ENCODE measurements at regions not wholly inside any gene's neighbourhood (a gene's known extent, or its start where the extent isn't known, plus 50 kb on each side); places are given as distances from the start of the nearest gene placed in this dataset.

- H3K36me3 ChIP-seq (ENCODE audit: control insufficient read depth in 2 of 2, insufficient read depth in 1 of 2, low read length in 2 of 2) = no peaks in the 10 kb centered on the region
- CTCF ChIA-PET = interaction anchor here (0.6 to 0.8 kb wide), 3 partner anchors 17 to 215 kb away, joined by 3 to 4 read pairs (median 3); no protein-coding TSS in a partner anchor
- H3K27ac ChIP-seq (ENCODE audit: extremely low read depth, low read depth, low read length) = no peak overlapping the region
- H3K4me1 ChIP-seq (ENCODE audit: control insufficient read depth, insufficient read depth, low read length) = peaks cover 30% of the 10 kb centered on the region
- no peak overlapping the region for H3K4me3 ChIP-seq (ENCODE audit: low read depth, low read length)
- no peak for TF ChIP-seq YY1 (tag by site-specific recombination; IDR thresholded peaks at IDR 0.05)
- no peak for TF ChIP-seq ZNF366 (tag by site-specific recombination; conservative IDR thresholded peaks at IDR 0.05)
- TF ChIP-seq GLI4 (tag by site-specific recombination; IDR thresholded peaks at IDR 0.05) = no peak
- no peak for TF ChIP-seq ZBTB26 (tag by site-specific recombination; optimal IDR thresholded peaks at IDR 0.05)
- no peak for TF ChIP-seq OSR2 (tag by site-specific recombination; IDR thresholded peaks at IDR 0.05)
- TF ChIP-seq SP3 (tag by site-specific recombination; IDR thresholded peaks at IDR 0.05) = no peak
- no peak for TF ChIP-seq ZNF549 (tag by site-specific recombination; IDR thresholded peaks at IDR 0.05)
- no peak for TF ChIP-seq RBAK (tag by site-specific recombination; IDR thresholded peaks at IDR 0.05)
- no peak for TF ChIP-seq ZNF280C (tag by site-specific recombination; IDR thresholded peaks at IDR 0.05)
- no peak; the same call in 1 of the 2 replicates for TF ChIP-seq ZIC2 (tag by site-specific recombination; IDR thresholded peaks at IDR 0.05)
- POLR2A ChIA-PET = no interaction called here
- H3K9me3 ChIP-seq (ENCODE audit: control insufficient read depth, insufficient read depth, low read depth, low read length) = no peaks in the 10 kb centered on the region
Observed at GRCh38 chr9:4425319-4426045, 64.8 kb upstream of the SLC1A1 start.

- Histone ChIP-seq H3K4me3 (ENCODE audit: low read depth, low read length) (no peak overlapping the region), H3K27ac (ENCODE audit: extremely low read depth, low read depth, low read length) (no peak overlapping the region), H3K9me3 (ENCODE audit: control insufficient read depth, insufficient read depth, low read depth, low read length) (no peaks in the 10 kb centered on the region), H3K4me1 (ENCODE audit: control insufficient read depth, insufficient read depth, low read length) (peaks cover 30% of the 10 kb centered on the region), H3K36me3 (ENCODE audit: control insufficient read depth in 2 of 2, insufficient read depth in 1 of 2, low read length in 2 of 2) (no peaks in the 10 kb centered on the region)
- ChIA-PET POLR2A (no interaction called here), CTCF (interaction anchor here (0.8 kb wide), 2 partner anchors 18 to 19 kb away, joined by 3 read pairs; no protein-coding TSS in a partner anchor)
- TF ChIP-seq ZNF18 (tag by site-specific recombination; IDR thresholded peaks at IDR 0.05) (no peak), ZNF473 (tag by site-specific recombination; IDR thresholded peaks at IDR 0.05) (no peak), ZBTB1 (tag by site-specific recombination; IDR thresholded peaks at IDR 0.05) (no peak), ZNF211 (tag by site-specific recombination; IDR thresholded peaks at IDR 0.05; ENCODE audit: low read depth) (no peak), ZNF24 (tag by site-specific recombination; IDR thresholded peaks at IDR 0.05) (no peak), ZNF133 (tag by site-specific recombination; IDR thresholded peaks at IDR 0.05) (no peak), ZNF580 (tag by site-specific recombination; IDR thresholded peaks at IDR 0.05) (no peak), ZNF521 (tag by site-specific recombination; IDR thresholded peaks at IDR 0.05) (no peak), ZNF112 (tag by site-specific recombination; IDR thresholded peaks at IDR 0.05) (no peak), ZNF302 (tag by site-specific recombination; IDR thresholded peaks at IDR 0.05; ENCODE audit: low read depth) (no peak), HIC1 (tag by site-specific recombination; IDR thresholded peaks at IDR 0.05) (no peak), ZNF626 (tag by site-specific recombination; IDR thresholded peaks at IDR 0.05) (no peak), ZNF148 (tag by site-specific recombination; IDR thresholded peaks at IDR 0.05; ENCODE audit: borderline replicate concordance) (no peak)
Observed at GRCh38 chr9:4424891-4425290, 65.4 kb upstream of the SLC1A1 start.
